GM19395 (cell line): ENCODE measurements at regions not wholly inside any gene's neighbourhood (a gene's known extent, or its start where the extent isn't known, plus 50 kb on each side); places are given as distances from the start of the nearest gene placed in this dataset.

Experiments used
- ATAC-seq: cut with Tn5 transposase; IDR thresholded peaks from one replicate; pipeline ENCODE4 v1.9.1; 2021; ENCODE audit warnings: mild to moderate bottlenecking, moderate library complexity; ENCODE audit not compliant: unreplicated experiment

DNA sequence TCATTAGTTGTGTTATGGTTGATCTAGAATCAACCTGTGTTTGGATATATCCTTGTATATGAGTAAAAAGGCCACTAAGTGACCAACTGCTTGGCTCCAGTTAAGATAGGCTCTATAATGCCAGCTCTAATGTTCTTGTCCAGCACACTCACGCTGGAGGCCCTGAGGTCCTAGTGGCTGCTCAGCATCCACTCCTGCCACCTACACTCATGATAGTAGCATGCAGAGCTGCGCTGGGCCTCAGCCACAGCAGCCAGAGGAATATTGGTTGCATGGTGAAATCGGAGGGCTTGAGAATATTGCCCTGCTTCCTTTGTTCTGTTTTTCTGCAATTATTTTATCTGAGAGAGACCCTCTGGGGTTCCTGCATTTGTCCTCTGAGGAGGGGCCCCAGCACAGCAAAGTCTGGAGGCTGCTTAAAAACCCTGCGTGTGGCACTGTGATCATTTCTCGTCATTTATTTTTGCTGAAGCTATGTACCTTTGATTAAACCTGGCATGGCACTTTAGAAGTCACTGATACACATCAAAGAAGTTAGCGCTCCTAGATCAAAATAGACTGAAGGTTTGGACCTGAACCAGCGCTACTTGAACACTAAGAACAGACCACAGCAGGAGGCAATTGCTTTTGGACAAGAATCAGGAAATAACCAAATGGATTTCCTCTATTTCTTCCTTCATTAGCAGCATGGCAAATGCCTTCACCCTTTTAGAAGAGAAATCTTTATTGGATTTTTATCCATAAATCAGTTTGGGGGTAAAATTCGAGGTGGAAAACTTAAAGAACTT lies 398.4 kb upstream of the ID4 start:
- no peak for ATAC-seq

DNA sequence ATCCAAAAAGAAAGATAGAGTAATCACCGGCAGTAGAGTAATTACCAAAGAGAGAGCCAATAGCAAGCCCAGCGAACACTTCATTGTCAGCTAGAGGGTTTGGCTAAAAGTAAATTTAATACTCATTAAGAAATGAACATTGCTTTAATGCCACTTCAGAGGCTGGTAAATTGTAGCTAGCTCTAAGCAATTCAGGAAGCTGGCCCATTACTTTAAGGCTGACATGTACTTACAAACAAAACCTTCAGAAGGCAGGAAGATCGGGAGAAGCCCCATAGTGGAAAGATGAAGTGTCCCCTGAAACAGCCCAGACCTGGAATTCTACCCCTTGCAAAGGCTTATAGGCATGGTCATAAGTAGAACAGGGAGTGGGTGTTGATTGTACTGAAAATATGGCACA lies 396.6 kb upstream of the ID4 start:
- ATAC-seq = no peak

DNA sequence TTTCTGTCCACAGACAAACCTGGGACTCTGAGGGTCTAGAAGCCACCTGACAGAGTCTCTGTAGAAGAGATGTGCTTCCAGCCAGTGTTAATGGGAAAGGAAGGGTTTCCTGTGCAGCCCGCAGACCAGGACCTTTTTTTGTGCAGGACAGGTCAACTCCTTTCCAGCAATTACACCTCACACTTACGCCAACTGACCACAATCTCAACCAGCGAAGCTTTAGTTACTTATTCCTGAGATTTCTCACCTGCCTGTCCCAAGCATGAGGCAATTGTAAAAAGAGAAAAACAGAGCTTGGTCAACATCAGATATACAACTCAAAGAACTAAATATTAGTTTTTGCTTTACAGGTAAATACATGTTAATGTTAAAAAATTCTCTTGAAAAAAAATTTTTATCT lies 393.8 kb upstream of the ID4 start:
- no peak for ATAC-seq

DNA sequence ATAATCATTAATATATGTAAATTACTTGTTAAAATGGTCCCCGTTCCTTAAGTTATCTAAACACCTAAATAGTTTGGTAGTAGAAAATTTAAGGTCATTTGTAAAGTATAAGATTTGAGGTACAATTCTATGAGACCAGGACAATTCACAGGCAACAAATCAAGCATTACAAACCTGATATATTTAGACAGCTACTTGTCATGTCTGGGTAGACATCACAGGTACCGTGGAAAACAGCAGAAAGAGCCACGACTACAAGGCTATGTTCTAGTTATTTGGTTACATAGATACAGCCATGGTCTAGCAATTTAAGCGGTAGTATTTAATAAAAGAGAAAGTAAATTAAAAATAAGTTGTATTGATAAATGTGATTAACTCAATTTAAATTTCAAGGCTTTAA lies 393.1 kb upstream of the ID4 start:
- ATAC-seq = no peak

DNA sequence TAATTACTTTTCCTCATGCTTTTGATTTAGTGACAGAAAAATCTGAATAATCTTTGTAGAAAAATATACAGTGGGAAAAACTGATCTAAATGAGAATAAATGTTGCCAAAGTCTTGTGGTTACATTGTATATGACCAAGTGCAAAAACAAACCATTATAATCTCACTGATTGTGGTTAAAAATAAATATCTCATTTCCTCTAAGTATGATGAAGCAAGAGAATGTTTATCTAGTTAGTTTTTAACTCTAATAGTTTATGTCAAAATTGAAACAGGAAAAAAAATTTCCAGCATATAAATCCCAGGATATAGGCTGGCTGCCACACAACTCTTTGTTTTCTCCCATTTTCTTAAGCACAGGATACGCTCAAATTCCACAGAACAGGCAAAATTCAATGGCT lies 392.7 kb upstream of the ID4 start:
- ATAC-seq = no peak

DNA sequence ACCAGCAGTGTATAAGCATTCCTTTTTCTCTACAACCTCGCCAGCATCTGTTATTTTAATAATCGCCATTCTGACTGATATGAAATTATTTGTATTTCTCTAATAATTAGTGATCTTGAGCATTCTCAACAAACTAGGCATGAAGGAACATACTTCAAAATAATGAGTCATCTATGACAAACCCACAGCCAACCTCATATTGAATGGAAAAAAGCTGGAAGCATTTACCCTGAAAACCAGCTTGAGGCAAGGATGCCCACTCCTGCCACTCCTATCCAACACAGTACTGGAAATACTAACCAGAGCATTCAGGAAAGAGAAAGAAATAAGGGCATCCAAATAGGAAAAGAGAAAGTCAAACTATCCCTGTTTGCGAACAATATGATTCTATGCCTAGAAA lies 390.6 kb upstream of the ID4 start:
- ATAC-seq = no peak

DNA sequence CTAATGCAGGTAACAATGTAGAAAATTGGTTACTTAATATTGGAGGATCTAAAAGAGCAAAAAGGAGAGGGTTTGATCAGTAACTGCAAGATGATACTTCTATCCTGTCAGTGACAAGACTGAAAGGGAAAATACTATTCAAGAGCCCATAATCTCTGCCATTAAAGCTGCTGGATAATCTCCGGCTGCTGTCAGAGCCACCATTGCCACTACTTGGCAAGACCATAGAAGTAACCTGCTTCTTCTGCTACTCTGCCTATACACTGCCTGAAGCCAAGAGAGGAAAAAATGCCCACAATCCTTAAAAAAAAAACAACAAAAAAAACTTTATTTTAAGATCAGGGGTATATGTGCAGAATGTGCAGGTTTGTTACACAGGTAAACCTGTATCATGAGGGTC lies 386.5 kb upstream of the ID4 start:
- no peak for ATAC-seq

DNA sequence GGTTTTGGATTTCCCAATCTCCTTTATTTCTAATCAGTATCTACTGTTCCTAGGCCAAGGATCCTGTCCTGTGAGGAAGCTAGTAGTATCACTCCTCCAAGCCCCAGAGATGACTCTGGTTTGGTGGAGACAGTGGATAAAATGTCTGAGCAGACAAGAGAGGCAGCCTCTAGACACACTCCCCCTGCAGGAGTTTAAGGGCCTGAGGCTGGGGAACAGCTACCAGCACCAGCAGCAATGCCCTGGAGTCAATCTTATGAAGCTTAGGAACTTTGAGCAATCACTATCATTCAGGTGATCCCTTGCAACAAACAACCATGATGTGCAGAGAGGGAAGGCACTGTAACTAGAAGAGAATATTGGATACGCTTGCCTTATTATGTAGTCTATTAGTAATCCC lies 384.7 kb upstream of the ID4 start:
- no peak for ATAC-seq

DNA sequence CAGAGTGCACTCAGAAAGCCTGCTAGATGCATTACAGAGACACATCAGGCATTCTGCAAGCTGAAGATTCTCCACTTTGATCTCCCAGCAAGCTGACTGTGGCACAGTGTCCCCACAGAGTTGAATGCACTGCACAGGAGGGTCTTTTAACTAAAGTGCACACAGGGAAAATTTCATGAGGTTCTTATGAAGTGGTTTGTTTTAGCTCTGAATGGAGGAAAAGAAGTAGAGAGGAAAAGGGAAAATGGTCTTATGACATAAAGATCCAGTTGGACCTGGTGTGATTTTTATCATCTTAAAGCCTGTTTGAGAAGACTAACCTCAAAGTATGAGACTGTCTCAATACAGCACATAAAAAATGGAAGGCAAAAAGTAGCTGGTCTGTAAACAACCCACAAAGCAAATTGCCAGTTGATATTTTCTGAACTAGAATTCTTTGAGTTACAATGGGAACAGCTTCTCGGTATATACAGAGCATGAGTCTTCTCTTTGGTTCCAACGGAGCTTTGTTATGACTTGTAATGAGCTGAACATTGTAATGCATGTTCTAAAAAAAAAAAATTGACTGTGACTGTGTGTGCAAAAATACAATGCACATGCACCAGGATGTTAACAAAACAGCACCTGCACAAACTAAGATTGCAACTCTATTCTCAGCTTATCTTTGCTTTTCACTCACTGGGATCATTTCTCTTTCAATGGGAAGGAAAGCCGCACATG lies 383.0 kb upstream of the ID4 start:
- no peak for ATAC-seq

DNA sequence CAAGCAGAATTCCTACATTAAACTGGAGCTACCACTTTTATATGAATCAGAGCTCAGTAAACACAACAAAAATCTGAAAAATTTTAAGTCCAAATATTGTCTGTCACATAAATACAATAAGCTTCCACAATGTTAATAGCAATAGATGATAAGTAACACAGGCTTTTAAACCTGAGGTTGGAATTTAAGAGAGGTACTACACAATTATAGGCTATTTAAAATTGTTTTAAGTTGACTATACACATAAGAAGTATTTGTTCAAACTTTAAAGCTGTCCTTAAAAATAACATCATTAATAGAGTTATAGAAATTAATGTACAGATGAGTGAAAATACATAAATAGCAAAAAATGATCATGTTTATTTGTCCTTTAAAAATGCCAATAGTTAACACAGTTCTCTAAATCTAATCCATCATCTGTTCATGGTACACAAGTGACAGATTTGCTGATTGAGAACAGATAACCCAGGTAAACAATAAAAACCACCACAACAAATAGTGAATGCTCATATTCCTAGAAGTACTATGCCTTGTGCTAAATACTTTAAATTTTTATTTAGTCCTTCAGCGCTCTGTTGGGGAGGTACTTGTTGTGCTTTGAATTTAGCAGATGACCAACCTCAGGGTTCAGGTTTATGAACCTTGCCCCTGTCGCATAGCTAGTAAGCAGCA lies 382.3 kb upstream of the ID4 start:
- no peak for ATAC-seq

DNA sequence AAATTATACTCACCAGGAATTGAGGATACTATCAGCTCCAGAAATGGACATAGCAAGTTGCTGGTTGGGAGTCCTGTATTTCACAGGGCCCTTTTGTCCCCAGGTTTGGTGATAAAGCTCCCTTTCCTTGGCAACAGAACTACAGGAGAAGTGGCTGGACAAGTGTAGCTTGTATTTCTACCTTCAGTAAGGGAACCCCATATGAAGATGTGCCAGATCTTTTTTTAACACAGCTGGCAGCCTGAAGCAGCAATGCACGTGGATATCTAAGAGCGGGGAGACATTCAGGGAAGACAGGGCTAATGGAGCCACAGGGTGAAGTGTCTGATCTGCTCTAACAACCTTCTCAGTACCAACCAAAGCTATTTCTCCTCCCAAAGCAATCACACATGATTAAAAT lies 373.9 kb upstream of the ID4 start:
- ATAC-seq = no peak

DNA sequence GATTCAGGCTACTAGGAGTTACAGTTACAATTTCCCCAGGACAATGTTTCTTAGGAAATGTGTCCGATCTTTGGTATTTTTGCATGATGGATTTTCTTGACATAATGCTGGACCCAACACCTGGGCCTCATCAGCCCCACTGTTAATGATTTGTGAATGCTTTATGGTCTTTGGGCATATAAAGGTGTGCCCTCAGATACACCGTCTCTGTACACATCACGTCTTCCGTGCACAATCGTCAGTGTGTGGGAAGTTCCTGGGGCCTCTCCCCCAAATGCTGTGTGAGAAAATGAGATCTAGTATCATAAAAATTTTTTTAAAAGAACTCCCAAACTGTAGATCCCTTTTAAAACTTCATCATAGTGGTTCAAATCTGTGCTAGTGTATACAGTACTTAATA lies 373.2 kb upstream of the ID4 start:
- no peak for ATAC-seq

DNA sequence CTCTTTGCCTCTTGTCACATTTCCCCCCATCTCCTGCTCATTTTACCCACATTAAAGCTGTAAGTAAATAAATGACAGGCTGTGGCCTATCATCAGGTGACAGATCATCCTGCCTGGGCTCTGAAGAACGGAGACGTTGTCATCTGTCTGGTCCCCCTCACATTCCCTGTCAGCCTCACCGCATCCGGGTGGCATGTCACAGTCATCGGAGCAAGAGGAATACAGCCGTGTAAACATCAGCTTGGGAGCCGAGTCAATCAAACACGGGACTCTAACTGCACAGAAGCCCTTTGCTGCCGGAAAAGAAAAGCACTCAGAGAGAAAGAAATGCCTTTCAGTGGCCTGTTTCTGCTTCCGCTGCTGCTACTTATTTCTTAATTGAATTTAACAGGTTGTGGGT lies 371.9 kb upstream of the ID4 start:
- no peak for ATAC-seq

DNA sequence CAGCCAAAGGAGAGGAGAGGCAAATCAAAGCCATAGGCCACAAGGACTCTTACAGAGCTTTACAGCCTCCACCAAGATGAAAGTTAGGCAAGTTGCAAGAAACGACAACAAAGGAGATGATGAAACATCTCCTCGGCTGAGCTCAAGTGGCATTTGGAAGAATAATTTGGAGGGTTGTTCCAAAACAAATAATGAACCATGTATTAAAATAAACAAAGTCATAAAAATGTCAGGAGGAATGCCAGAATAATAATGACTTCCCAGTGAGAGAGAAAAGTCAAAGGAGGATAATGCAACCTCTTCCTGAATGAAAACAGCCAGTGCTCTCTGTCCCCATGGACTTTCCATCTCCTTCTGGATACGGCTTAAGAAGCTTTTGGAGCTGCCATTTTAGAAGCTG lies 371.4 kb upstream of the ID4 start:
- ATAC-seq = no peak

DNA sequence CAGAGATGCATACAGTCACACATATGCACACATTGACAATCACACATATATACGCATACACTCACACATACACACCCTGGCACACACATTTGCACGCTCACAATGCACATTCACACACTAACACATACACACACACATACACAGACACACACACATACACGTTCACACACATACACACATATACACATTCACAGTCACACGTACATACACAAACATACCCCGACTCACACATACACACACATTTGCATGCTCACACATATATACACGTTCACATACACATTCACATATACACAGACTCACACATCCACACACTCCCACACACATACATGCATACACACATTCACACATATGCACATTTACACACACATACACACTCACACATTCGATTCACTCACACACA lies 366.8 kb upstream of the ID4 start:
- no peak for ATAC-seq

DNA sequence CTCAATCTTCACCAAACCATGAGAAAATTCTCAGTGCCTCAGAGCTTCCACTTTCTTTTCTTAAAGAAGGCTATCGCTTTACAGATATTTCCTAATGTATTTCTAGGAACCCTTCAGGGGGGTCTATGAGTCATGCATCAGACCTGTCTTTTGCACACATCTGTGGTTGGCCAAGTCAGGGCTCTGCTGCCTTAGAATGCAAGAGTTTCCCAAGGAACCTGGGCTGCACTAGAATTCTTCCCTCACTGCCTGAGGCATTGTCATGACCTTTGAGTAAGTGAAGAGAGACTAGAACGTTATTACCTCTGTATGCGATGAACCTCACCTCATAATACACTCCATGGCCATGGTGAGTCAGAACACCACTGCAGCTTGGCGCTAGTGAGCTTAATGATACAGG lies 365.0 kb upstream of the ID4 start:
- ATAC-seq = no peak

DNA sequence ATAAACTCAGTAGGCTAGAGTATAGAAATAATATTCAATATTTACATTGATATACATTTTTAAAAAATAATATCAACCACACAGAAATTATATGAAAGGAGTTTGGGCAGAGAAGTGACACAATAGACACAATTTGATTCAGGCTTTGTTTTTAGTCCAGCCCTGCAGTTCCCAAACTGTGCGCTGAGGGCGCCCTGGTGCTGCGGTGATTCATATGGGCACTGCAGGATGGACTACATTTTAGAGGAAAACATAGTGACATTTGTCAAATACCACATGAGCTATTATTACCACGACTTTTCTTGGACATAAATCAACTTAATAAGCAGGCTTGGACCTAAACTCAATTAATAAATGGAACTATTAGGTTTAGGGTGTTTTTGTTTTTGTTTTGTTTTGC lies 364.3 kb upstream of the ID4 start:
- ATAC-seq = no peak

DNA sequence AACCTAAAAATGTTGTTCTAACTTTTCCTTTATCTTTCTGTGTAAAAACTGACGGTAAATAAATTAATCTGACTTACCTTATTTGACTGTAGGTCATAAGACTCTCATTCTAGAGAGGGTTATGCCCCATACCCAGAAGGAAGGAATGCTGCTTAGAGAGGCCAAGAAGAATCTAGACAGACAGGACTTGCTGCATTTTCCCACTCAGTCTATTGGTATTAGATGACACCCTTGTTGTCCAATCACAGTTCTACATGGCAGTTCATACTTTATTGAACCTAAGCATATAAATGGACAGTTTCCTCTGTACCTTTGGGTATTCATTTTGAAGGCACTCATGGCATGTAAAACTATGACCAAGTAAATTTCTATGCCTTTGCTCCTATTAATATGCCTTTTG lies 359.6 kb upstream of the ID4 start:
- ATAC-seq = no peak

DNA sequence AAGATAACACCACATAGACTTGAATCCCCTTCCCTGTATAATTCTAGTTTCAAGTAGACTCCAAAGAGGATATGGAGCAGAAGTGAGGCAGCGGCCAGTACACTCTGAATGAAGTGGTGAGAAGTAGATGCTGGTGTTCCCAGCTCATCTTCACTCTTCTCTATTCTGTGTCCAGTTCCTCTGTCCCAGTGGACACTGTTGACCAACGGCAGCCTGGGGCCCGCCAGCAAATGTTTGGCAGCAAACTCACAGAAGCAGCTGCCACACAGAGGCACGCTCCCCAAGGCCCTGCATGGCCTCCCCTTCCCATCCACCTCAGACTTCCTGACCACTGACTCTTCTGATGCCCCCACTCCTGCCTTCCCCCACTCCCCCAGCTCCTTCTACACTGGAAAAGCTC lies 358.9 kb upstream of the ID4 start:
- no peak for ATAC-seq

DNA sequence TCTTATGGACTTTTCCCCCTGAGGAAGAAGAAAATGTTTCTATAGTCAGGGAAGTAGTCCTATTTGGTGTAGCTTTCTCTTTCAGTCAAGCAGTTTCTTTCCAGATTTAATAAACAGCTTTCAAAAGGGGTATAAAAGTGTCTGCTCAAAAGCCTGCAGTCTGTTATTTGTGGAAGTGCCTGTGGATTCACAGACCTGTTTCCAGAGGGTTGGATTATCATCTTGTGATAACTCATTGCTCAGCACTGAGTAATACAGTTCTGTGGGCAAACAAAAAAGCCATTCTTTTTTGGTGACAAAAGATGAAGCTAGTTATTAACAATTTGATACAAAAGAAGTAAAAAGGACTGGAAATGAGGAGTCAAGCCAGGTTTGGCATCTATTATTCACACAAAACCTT lies 358.2 kb upstream of the ID4 start:
- no peak for ATAC-seq

DNA sequence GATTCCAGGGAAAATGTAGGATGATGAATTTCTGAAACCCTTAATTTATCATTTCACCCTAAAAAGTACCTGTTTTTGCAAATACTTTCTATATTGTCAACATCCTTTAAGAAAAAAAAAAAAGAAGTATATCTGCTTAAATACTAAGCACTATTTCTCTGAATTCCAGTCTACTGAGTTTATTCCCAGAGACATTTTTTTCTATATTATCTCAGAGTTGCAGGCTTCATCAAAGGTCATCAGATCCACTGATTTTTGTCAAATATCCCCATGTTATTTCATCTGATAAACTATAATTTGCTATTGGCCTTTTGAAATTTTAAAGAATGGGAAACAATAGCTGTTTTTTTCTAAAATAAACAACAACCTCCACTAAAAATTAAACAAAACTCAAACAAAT lies 357.6 kb upstream of the ID4 start:
- ATAC-seq = no peak
